ENCODE measurements at regions not wholly inside any gene's neighbourhood (a gene's known extent, or its start where the extent isn't known, plus 50 kb on each side); places are given as distances from the start of the nearest gene placed in this dataset.

- TF ChIP-seq CTCF (IDR thresholded peaks at IDR 0.05) (no peak), POLR2AphosphoS5 (IDR thresholded peaks at IDR 0.05) (no peak), POLR2A (IDR thresholded peaks at IDR 0.05) (no peak), EP300 (IDR thresholded peaks at IDR 0.05) (no peak)
These were observed 79.7 kb upstream of the MAP4K4 start for GRCh38 chr2:101617796-101618195.

Data from gastroesophageal sphincter (tissue), 3 donors.